ENCODE measurements at regions not wholly inside any gene's neighbourhood (a gene's known extent, or its start where the extent isn't known, plus 50 kb on each side); places are given as distances from the start of the nearest gene placed in this dataset.

DNA sequence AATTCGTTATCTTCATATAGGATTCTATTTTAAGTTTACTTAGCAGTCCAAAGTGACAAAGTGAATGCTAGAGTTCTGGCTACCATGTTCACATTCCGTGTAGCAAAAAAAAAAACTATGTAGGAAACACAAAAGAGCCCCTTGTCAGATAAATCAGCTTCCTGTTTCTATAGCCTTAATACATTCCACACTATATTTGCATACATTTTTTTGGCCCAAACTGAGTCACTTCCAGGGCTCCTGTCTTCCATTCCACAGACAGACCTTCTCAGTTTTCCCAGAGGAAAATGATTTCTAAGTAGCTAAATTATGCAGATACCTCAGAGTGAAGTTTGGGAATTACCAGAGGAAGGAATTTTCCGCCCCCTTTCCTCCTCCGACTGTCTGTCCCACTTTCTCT is 841.9 kb upstream of the HS3ST1 start:
- no peak for TF ChIP-seq EZH2 (IDR thresholded peaks at IDR 0.05)
- TF ChIP-seq POLR2AphosphoS5 (IDR thresholded peaks at IDR 0.05; ENCODE audit: borderline replicate concordance, low read depth, low read length), result no peak
- no peak for TF ChIP-seq FOXP2 (optimal IDR thresholded peaks at IDR 0.05; ENCODE audit: control extremely low read depth, extremely low read length, insufficient read depth)
- H3K36me3 ChIP-seq (ENCODE audit: insufficient read depth, low read length), result no peaks in the 10 kb centered on the region
- DNase-seq (ENCODE audit: low read depth, low spot score), result no peak
- H3K9ac ChIP-seq (ENCODE audit: insufficient read length), result no peak overlapping the region
- H3K9me3 ChIP-seq (ENCODE audit: low read depth, low read length), result no peaks in the 10 kb centered on the region
- no peak overlapping the region for H3K4me3 ChIP-seq
- H3K27ac ChIP-seq, result no peak overlapping the region

DNA sequence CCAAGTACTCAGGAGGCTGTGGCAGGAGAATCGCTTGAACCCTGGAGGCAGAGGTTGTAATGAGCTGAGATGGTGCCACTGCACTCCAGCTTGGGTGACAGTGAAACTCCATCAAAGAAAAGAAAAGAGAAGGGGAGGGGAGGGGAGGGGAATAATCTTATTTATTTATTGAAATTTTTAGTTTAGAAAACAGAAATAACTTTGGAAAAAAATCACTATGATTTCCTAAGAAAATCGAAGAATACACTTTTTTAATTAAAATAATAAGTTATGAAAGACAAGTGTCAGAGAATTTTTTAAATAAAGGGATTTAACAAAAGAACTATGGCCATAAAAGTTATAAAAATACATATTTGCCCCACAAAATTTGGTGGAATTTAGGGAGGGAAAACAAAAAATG is 836.9 kb upstream of the HS3ST1 start:
- Histone ChIP-seq H3K4me3 (no peak overlapping the region), H3K36me3 (ENCODE audit: insufficient read depth, low read length) (no peaks in the 10 kb centered on the region), H3K9me3 (ENCODE audit: low read depth, low read length) (no peaks in the 10 kb centered on the region), H3K9ac (ENCODE audit: insufficient read length) (no peak overlapping the region), H3K27ac (no peak overlapping the region)
- DNase-seq (ENCODE audit: low read depth, low spot score), result no peak
- TF ChIP-seq POLR2AphosphoS5 (IDR thresholded peaks at IDR 0.05; ENCODE audit: borderline replicate concordance, low read depth, low read length), result no peak
- TF ChIP-seq FOXP2 (optimal IDR thresholded peaks at IDR 0.05; ENCODE audit: control extremely low read depth, extremely low read length, insufficient read depth), result no peak

DNA sequence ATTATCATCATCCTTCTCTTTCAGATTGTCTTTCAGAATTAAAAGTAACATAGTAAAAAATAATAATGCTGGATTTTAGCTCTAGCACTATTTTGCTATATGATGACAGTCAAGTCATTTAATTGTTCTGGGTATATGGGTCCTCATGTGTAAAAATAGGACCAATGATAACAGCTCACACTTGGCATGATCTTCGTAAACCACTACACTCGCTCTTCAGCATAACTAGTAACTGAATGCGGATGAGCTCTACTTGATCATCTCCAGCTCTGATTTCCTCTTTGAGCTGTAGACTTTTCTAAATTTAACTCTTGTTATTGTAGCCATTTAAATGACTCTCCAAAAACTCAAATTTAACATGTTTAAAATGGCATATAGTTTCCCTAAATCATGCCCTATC is 831.8 kb upstream of the HS3ST1 start:
- Histone ChIP-seq H3K4me3 (no peak overlapping the region), H3K36me3 (ENCODE audit: insufficient read depth, low read length) (no peaks in the 10 kb centered on the region), H3K27ac (no peak overlapping the region), H3K9ac (ENCODE audit: insufficient read length) (no peak overlapping the region), H3K9me3 (ENCODE audit: low read depth, low read length) (no peaks in the 10 kb centered on the region)
- no peak for DNase-seq (ENCODE audit: low read depth, low spot score)
- no peak for TF ChIP-seq FOXP2 (optimal IDR thresholded peaks at IDR 0.05; ENCODE audit: control extremely low read depth, extremely low read length, insufficient read depth)
- TF ChIP-seq POLR2AphosphoS5 (IDR thresholded peaks at IDR 0.05; ENCODE audit: borderline replicate concordance, low read depth, low read length), result no peak
- TF ChIP-seq EZH2 (IDR thresholded peaks at IDR 0.05), result no peak

DNA sequence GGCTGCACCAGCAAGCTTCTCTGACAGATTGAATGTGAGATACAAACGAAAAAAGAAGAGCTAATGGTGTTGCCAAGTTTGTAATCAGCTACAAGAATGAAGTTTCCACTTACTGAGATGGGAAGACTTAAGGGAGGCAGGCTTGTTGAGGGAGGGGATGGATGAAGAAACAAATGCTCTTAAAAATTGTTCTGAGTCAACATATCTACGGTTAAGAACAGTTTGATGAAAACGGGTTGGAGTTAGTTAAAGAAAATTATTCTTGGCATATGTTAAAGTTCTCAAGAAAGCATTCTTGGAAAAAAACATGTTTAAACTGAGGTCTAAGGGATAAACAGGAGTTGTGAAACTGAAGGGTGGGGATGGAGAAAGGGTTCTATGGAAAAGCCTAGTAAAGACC is 816.3 kb upstream of the HS3ST1 start:
- H3K9me3 ChIP-seq (ENCODE audit: low read depth, low read length), result no peaks in the 10 kb centered on the region
- TF ChIP-seq POLR2AphosphoS5 (IDR thresholded peaks at IDR 0.05; ENCODE audit: borderline replicate concordance, low read depth, low read length) (no peak), FOXP2 (optimal IDR thresholded peaks at IDR 0.05; ENCODE audit: control extremely low read depth, extremely low read length, insufficient read depth) (no peak), EZH2 (IDR thresholded peaks at IDR 0.05) (no peak)
- no peak overlapping the region for H3K9ac ChIP-seq (ENCODE audit: insufficient read length)
- H3K27ac ChIP-seq, result no peak overlapping the region
- no peak overlapping the region for H3K4me3 ChIP-seq
- H3K36me3 ChIP-seq (ENCODE audit: insufficient read depth, low read length), result no peaks in the 10 kb centered on the region
- no peak for DNase-seq (ENCODE audit: low read depth, low spot score)

DNA sequence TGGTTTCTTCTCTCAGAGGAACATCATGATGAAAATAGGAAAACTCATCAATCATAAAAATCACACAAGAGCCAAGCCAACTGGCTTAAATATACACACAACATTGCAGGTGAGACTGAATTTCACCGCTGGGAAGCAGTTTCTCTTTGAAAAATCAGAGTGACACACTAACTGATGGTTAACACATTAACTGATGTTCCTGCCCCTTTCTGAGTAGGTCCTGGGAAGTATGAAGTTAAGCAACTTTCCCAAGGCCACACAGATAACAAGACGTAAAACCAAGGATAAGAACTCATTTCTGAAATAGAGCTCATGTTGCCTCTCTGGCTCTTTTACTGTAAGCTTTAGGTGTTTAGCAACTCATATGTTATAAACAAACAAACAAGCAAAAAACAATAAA is 813.7 kb upstream of the HS3ST1 start:
- H3K27ac ChIP-seq, result no peak overlapping the region
- TF ChIP-seq EZH2 (IDR thresholded peaks at IDR 0.05) (no peak), POLR2AphosphoS5 (IDR thresholded peaks at IDR 0.05; ENCODE audit: borderline replicate concordance, low read depth, low read length) (no peak), FOXP2 (optimal IDR thresholded peaks at IDR 0.05; ENCODE audit: control extremely low read depth, extremely low read length, insufficient read depth) (no peak)
- no peak for DNase-seq (ENCODE audit: low read depth, low spot score)
- no peaks in the 10 kb centered on the region for H3K36me3 ChIP-seq (ENCODE audit: insufficient read depth, low read length)
- no peak overlapping the region for H3K4me3 ChIP-seq
- H3K9me3 ChIP-seq (ENCODE audit: low read depth, low read length), result no peaks in the 10 kb centered on the region
- H3K9ac ChIP-seq (ENCODE audit: insufficient read length), result no peak overlapping the region

DNA sequence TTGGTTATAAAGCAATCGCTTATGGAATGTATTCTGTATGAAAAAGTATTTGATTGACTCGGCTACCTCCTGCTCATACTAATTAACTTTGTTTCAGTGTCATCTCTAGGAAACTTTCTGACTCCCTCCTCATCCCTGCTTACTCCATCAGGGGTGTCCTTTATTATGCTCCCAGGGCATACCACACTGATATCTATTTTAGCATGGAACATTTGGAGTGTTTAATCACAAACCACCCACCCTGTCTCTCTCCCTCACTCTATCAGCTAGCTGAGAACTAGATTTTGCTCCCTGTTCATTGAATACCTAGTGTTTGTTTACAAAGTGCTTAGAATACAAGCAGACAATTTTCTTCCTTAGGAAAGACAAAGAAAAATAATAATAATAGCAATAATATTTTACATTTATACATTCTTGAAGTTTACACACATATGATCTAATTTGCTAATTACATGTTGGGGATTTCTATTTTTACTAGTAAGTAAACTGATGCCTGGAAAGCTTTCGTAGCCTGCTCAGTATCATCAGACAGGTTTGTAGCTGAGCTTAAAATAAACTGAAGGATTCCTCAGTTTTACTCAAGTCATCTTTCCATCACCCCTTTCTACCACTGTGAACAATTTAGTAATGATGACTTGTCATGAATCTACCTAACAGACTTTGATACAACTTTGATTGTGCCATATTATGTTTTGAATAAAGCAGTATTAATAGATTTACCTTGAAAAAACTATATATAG is 811.4 kb upstream of the HS3ST1 start:
- no peak for DNase-seq (ENCODE audit: low read depth, low spot score)
- Histone ChIP-seq H3K4me3 (no peak overlapping the region), H3K9me3 (ENCODE audit: low read depth, low read length) (no peaks in the 10 kb centered on the region), H3K27ac (no peak overlapping the region), H3K36me3 (ENCODE audit: insufficient read depth, low read length) (no peaks in the 10 kb centered on the region), H3K9ac (ENCODE audit: insufficient read length) (no peak overlapping the region)
- TF ChIP-seq FOXP2 (optimal IDR thresholded peaks at IDR 0.05; ENCODE audit: control extremely low read depth, extremely low read length, insufficient read depth), result no peak
- no peak for TF ChIP-seq POLR2AphosphoS5 (IDR thresholded peaks at IDR 0.05; ENCODE audit: borderline replicate concordance, low read depth, low read length)
- TF ChIP-seq EZH2 (IDR thresholded peaks at IDR 0.05), result no peak

DNA sequence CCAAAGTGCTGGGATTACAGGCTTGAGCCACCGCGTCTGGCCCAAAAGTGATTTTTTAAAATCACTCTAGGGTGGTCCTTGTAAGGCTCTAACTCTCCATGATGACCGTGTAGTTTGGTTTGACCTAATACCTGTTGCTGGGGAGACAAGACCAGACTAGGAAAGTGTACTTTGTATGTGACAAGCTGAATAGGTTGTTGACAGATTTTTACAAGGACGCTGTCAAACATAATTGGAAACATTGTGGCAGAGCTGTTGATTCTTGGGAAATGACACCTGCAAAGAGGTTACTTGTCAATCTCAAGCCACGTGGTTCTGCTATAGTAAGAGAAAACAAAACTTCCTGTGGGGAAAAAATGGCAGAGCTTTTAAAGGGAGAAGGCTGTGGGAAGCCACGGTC is 802.4 kb upstream of the HS3ST1 start:
- H3K9me3 ChIP-seq (ENCODE audit: low read depth, low read length), result no peaks in the 10 kb centered on the region
- DNase-seq (ENCODE audit: low read depth, low spot score), result no peak

DNA sequence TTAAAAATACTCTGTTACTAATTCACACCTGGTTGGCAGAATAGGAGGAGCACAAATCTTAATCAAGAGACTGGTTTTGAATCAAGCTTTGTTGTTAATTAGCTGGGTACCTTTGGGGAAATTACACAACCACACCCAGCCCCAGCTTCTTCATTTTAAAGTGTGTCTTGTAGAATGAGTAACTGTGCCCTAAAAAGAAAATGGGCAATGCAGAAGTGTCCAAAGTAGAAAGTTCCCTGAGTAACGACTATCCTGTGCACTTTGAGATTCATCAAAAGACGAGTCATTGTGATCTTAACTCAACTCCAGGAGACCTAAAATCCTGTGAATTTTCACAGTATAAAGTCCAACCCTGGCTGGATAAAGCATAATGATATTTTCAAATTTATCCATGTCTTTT is 792.3 kb upstream of the HS3ST1 start:
- H3K9ac ChIP-seq (ENCODE audit: insufficient read length), result no peak overlapping the region
- no peak overlapping the region for H3K4me3 ChIP-seq
- H3K9me3 ChIP-seq (ENCODE audit: low read depth, low read length), result no peaks in the 10 kb centered on the region
- no peak for TF ChIP-seq FOXP2 (optimal IDR thresholded peaks at IDR 0.05; ENCODE audit: control extremely low read depth, extremely low read length, insufficient read depth)
- TF ChIP-seq POLR2AphosphoS5 (IDR thresholded peaks at IDR 0.05; ENCODE audit: borderline replicate concordance, low read depth, low read length), result no peak
- TF ChIP-seq EZH2 (IDR thresholded peaks at IDR 0.05), result no peak
- H3K27ac ChIP-seq, result no peak overlapping the region
- H3K36me3 ChIP-seq (ENCODE audit: insufficient read depth, low read length), result no peaks in the 10 kb centered on the region
- DNase-seq (ENCODE audit: low read depth, low spot score), result no peak

More for the DNA sequence above, 802.4 kb upstream of the HS3ST1 start:
- Histone ChIP-seq H3K27ac (no peak overlapping the region), H3K4me3 (no peak overlapping the region), H3K9ac (ENCODE audit: insufficient read length) (no peak overlapping the region), H3K36me3 (ENCODE audit: insufficient read depth, low read length) (no peaks in the 10 kb centered on the region)
- no peak for TF ChIP-seq EZH2 (IDR thresholded peaks at IDR 0.05)
- TF ChIP-seq POLR2AphosphoS5 (IDR thresholded peaks at IDR 0.05; ENCODE audit: borderline replicate concordance, low read depth, low read length), result no peak
- TF ChIP-seq FOXP2 (optimal IDR thresholded peaks at IDR 0.05; ENCODE audit: control extremely low read depth, extremely low read length, insufficient read depth), result no peak

DNA sequence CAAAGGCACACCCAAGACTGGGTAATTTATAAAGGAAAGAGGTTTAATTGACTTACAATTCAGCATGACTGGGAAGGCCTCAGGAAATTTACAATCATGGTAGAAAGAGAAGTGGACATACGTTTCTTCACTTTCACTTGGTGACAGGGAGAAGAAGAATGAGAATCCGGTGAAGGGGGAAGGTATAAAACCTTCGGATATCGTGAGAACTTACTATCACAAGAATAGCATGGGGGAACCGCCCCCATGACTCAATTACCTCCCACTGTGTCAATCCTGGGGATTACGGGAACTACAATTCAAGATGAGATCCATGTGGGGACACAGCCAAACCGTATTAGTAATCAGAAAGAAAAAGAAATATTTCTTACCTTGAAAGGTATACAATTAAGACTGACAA is 782.9 kb upstream of the HS3ST1 start:
- TF ChIP-seq EZH2 (IDR thresholded peaks at IDR 0.05) (no peak), FOXP2 (optimal IDR thresholded peaks at IDR 0.05; ENCODE audit: control extremely low read depth, extremely low read length, insufficient read depth) (no peak), POLR2AphosphoS5 (IDR thresholded peaks at IDR 0.05; ENCODE audit: borderline replicate concordance, low read depth, low read length) (no peak)
- Histone ChIP-seq H3K27ac (no peak overlapping the region), H3K4me3 (no peak overlapping the region), H3K9ac (ENCODE audit: insufficient read length) (no peak overlapping the region), H3K9me3 (ENCODE audit: low read depth, low read length) (no peaks in the 10 kb centered on the region), H3K36me3 (ENCODE audit: insufficient read depth, low read length) (no peaks in the 10 kb centered on the region)
- no peak for DNase-seq (ENCODE audit: low read depth, low spot score)
